GM12878 (cell line): ENCODE measurements at regions not wholly inside any gene's neighbourhood (a gene's known extent, or its start where the extent isn't known, plus 50 kb on each side); places are given as distances from the start of the nearest gene placed in this dataset.

ENCODE experiments used
- ATAC-seq: fragments of 200-7000 bp; cut with Tn5 transposase; 3 replicates; pipeline ENCODE4 v1.9.1; 2020; ENCODE audit warnings: mild to moderate bottlenecking, moderate library complexity
- BruUV-seq: library from RNA; stranded (reverse); fragments of 400-500 nt; replicated peaks from 2 replicates; lab custom pipeline; 2021; lab: Mats Ljungman, UMichigan
- CTCF ChIA-PET: fragments of 300-600 bp; sonication (Branson Sonifier 250); formaldehyde crosslinking; extraction: SDS; loops from one replicate; lab custom pipeline; 2021; ENCODE audit warnings: inconsistent platforms; lab: Yijun Ruan, JAX
- POLR2A ChIA-PET: fragments of 350-600 bp; formaldehyde crosslinking; extraction: SDS; loops from one replicate; lab custom pipeline; 2021; ENCODE audit warnings: inconsistent platforms; lab: Charles Lee
- RAD21 ChIA-PET: fragments of 300-600 bp; sonication (Branson Sonifier 250); formaldehyde crosslinking; loops from one replicate; lab custom pipeline; 2023; ENCODE audit warnings: antibody characterized with exemption; ENCODE audit not compliant: unreplicated experiment; lab: Charles Lee
- SMC1A ChIA-PET: fragments of 300-600 bp; sonication (Branson Sonifier 250); formaldehyde crosslinking; loops from one replicate; lab custom pipeline; 2023; ENCODE audit not compliant: unreplicated experiment, uncharacterized antibody; lab: Charles Lee
- DNase-seq: peaks from one replicate; pipeline ENCODE4 v3.0.0-alpha.2; 2011; ENCODE audit warnings: low read depth, low spot score
- FAIRE-seq: peaks from 3 replicates; lab custom pipeline; 2011; peaks lifted over from hg19 to GRCh38; lab: Jason Lieb, UNC
- H2AFZ ChIP-seq: 2 replicates; pipeline ENCODE4 v1.6.0; 2011; ENCODE audit warnings: low read depth, low read length, control low read depth; ENCODE audit not compliant: control insufficient read depth
- H3K27ac ChIP-seq: 2 replicates; pipeline ENCODE4 v1.5.1; 2011; ENCODE audit warnings: control low read depth; ENCODE audit not compliant: control insufficient read depth, insufficient read depth
- H3K27me3 ChIP-seq, 2 experiments: replicated peaks in 1 of 2; 2 replicates each; pipeline versions ENCODE4 v1.6.0 to v1.6.1; 2011; ENCODE audit warnings: low read length in 1 of 2; ENCODE audit not compliant: control insufficient read depth in 2 of 2, insufficient read depth in 2 of 2
- H3K36me3 ChIP-seq, 2 experiments: 2 replicates each; pipeline ENCODE4 v1.5.1; 2011; ENCODE audit warnings: low read length in 1 of 2; ENCODE audit not compliant: control insufficient read depth in 2 of 2, insufficient read depth in 2 of 2
- H3K4me1 ChIP-seq: 2 replicates; pipeline ENCODE4 v1.6.1; 2011; ENCODE audit warnings: mild to moderate bottlenecking, low read length, moderate library complexity, mixed read lengths; ENCODE audit not compliant: control insufficient read depth, insufficient read depth
- H3K4me2 ChIP-seq: 2 replicates; pipeline ENCODE4 v1.6.0; 2011; ENCODE audit warnings: control low read depth; ENCODE audit not compliant: control insufficient read depth, insufficient read depth
- H3K4me3 ChIP-seq: fragments of 200-600 bp; sonication (generic); 2 replicates; pipeline ENCODE4 v1.5.1; 2016
- H3K79me2 ChIP-seq: 2 replicates; pipeline ENCODE4 v1.6.0; 2011; ENCODE audit warnings: low read length; ENCODE audit not compliant: control insufficient read depth, insufficient read depth
- H3K9ac ChIP-seq: 2 replicates; pipeline ENCODE4 v1.8.0; 2011; ENCODE audit warnings: low read length, control low read depth, mixed read lengths; ENCODE audit not compliant: control insufficient read depth, insufficient read depth
- H3K9me3 ChIP-seq: replicated peaks from 3 replicates; pipeline ENCODE4 v1.5.1; 2011; ENCODE audit warnings: mild to moderate bottlenecking, low read length; ENCODE audit not compliant: control insufficient read depth, insufficient read depth
- H4K20me1 ChIP-seq: 2 replicates; pipeline ENCODE4 v1.6.0; 2011; ENCODE audit not compliant: control insufficient read depth, insufficient read depth
- GABPA ChIP-seq: IDR thresholded peaks from 2 replicates; pipeline ENCODE4 v1.6.1; 2014; ENCODE audit warnings: antibody characterized with exemption, low read depth, mild to moderate bottlenecking, inconsistent platforms
- HCFC1 ChIP-seq: fragments of 150-350 bp; IDR thresholded peaks from 2 replicates; pipeline ENCODE4 v1.6.1; 2014; ENCODE audit warnings: low read length
- TCF3 ChIP-seq: IDR thresholded peaks from 2 replicates; pipeline ENCODE4 v1.6.1; 2012; ENCODE audit warnings: low read depth, mild to moderate bottlenecking, low read length, borderline replicate concordance; ENCODE audit not compliant: insufficient read depth
- TCF7 ChIP-seq: IDR thresholded peaks from 2 replicates; pipeline ENCODE4 v1.6.1; 2014; ENCODE audit warnings: antibody characterized with exemption, borderline replicate concordance
- ZBTB40 ChIP-seq: fragments of 450-650 bp; IDR thresholded peaks from 2 replicates; pipeline ENCODE4 v1.6.1; 2016; ENCODE audit warnings: mild to moderate bottlenecking, moderate library complexity, borderline replicate concordance
- ZNF384 ChIP-seq: IDR thresholded peaks from 2 replicates; pipeline ENCODE4 v1.6.1; 2012; ENCODE audit warnings: low read depth, mild to moderate bottlenecking, low read length, improper control_type of control experiment, borderline replicate concordance
- WGBS: methylation state at CpG from one replicate; pipeline ENCODE4 v1.1.6; 2016; ENCODE audit warnings: low lambda C conversion rate; ENCODE audit not compliant: insufficient replicate concordance, insufficient coverage; ENCODE audit errors: missing lambda C conversion rate; 5-methylcytosine and 5-hydroxymethylcytosine counted together
- in situ Hi-C: fragments of 300-500 bp; cut with MboI; formaldehyde crosslinking; loops from 9 replicates; pipeline ENCODE4 v1.14.3; 2018; ENCODE audit warnings: mixed read lengths
- intact Hi-C: fragments of 100-400 bp; cut with micrococcal nuclease; formaldehyde crosslinking; loops from one replicate; pipeline ENCODE4 v1.14.2; 2022; ENCODE audit not compliant: unreplicated experiment
- TF ChIP-seq, protein P1 (sequence below): fragments of 450-650 bp; IDR thresholded peaks from 2 replicates; pipeline ENCODE4 v1.6.1; 2017; ENCODE audit warnings: mild to moderate bottlenecking, moderate library complexity

DNA sequence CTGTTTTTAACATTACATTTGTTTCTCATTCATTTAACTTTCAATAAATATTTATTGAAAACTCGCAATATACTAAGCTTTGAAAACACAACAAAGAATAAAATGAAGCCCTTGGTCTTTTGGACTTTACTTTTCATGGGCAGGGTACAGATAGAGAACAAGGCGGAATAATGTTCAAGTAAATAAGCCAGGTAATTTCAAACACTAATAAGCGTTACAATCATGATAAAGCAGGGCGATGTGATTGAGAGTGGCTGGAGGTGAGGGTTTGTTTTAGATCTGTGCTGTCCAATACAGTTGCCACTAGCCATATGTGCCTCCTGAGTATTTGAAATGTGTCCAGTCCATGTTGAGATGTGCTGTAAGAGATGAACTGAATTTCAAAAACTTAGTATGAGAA is 307.1 kb downstream of the ALDH8A1 start:
- BruUV-seq, result no TSS peak
- POLR2A ChIA-PET, result no interaction called here
- WGBS, result 27% methylated on average over 4 of the region's 4 CpGs
- no peaks in the 10 kb centered on the region for H3K79me2 ChIP-seq
- no peak for ATAC-seq
- SMC1A ChIA-PET, result interaction anchor here (0.7 to 3.3 kb wide), 5 partner anchors 240 to 486 kb away, joined by 3 to 52 read pairs (median 7); no protein-coding TSS in a partner anchor
- CTCF ChIA-PET, result interaction anchor here (2.7 to 12.1 kb wide), 3 partner anchors 11 to 463 kb away, joined by 8 to 133 read pairs (median 36); no protein-coding TSS in a partner anchor
- H3K36me3 ChIP-seq, result no peaks in the 10 kb centered on the region
- H2AFZ ChIP-seq, result no peak overlapping the region
- no peaks in the 10 kb centered on the region for H3K4me1 ChIP-seq
- no peaks in the 10 kb centered on the region; a peak in 1 of 4 replicates for H3K27me3 ChIP-seq
- no peak overlapping the region for H3K27ac ChIP-seq
- intact Hi-C loops, result loop anchor here (5.0 kb wide), 3 partner anchors 179 to 294 kb away; no protein-coding TSS in a partner anchor
- RAD21 ChIA-PET, result no interaction called here
- H3K4me3 ChIP-seq, result no peak overlapping the region
- TF ChIP-seq ZBTB40 (no peak), ZNF384 (no peak), HCFC1 (no peak), TCF3 (no peak), GABPA (no peak), TCF7 (no peak)
- TF ChIP-seq, protein P1, sequence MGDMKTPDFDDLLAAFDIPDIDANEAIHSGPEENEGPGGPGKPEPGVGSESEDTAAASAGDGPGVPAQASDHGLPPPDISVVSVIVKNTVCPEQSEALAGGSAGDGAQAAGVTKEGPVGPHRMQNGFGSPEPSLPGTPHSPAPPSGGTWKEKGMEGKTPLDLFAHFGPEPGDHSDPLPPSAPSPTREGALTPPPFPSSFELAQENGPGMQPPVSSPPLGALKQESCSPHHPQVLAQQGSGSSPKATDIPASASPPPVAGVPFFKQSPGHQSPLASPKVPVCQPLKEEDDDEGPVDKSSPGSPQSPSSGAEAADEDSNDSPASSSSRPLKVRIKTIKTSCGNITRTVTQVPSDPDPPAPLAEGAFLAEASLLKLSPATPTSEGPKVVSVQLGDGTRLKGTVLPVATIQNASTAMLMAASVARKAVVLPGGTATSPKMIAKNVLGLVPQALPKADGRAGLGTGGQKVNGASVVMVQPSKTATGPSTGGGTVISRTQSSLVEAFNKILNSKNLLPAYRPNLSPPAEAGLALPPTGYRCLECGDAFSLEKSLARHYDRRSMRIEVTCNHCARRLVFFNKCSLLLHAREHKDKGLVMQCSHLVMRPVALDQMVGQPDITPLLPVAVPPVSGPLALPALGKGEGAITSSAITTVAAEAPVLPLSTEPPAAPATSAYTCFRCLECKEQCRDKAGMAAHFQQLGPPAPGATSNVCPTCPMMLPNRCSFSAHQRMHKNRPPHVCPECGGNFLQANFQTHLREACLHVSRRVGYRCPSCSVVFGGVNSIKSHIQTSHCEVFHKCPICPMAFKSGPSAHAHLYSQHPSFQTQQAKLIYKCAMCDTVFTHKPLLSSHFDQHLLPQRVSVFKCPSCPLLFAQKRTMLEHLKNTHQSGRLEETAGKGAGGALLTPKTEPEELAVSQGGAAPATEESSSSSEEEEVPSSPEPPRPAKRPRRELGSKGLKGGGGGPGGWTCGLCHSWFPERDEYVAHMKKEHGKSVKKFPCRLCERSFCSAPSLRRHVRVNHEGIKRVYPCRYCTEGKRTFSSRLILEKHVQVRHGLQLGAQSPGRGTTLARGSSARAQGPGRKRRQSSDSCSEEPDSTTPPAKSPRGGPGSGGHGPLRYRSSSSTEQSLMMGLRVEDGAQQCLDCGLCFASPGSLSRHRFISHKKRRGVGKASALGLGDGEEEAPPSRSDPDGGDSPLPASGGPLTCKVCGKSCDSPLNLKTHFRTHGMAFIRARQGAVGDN, result no peak
- TF ChIP-seq, all 136 proteins: peak for 0
- Histone ChIP-seq H3K4me2 (no peak overlapping the region), H4K20me1 (no peaks in the 10 kb centered on the region), H3K9ac (no peak overlapping the region), H3K9me3 (no peaks in the 10 kb centered on the region)
- no peak for DNase-seq
- in situ Hi-C loops, result loop anchor here (5.0 to 10.0 kb wide), 2 partner anchors 471 to 792 kb away; no protein-coding TSS in a partner anchor
- no peak for FAIRE-seq
